ENCODE measurements at regions not wholly inside any gene's neighbourhood (a gene's known extent, or its start where the extent isn't known, plus 50 kb on each side); places are given as distances from the start of the nearest gene placed in this dataset.

GRCh38 chr16:87017371-87018012 lies 299.7 kb downstream of the C16orf95 start:
- no peaks in the 10 kb centered on the region for H3K36me3 ChIP-seq (ENCODE audit: control insufficient read depth in 4 of 4, insufficient read depth in 3 of 4, low read depth in 1 of 4, low read length in 3 of 4)
- WGBS = 57% methylated on average over 9 of the region's 9 CpGs
- peaks cover 0 to 10% (median 3%) of the 10 kb centered on the region in 4 donors for H3K27me3 ChIP-seq (ENCODE audit: control insufficient read depth in 4 of 4, insufficient read depth in 4 of 4, low read length in 3 of 4)
- H3K4me3 ChIP-seq (ENCODE audit: low read depth in 1 of 3, low read length in 3 of 3) = no peak overlapping the region
- H3K9me3 ChIP-seq (ENCODE audit: control insufficient read depth in 4 of 4, low read length in 3 of 4) = no peaks in the 10 kb centered on the region
- H3K9ac ChIP-seq (ENCODE audit: low read depth in 1 of 2, low read length in 2 of 2) = no peak overlapping the region
- DNase-seq (ENCODE audit: low spot score) = no peak
- no peaks in the 10 kb centered on the region for H3K4me1 ChIP-seq (ENCODE audit: control insufficient read depth in 4 of 4, insufficient read depth in 4 of 4, low read length in 3 of 4)
- no peak overlapping the region for H3K27ac ChIP-seq (ENCODE audit: low read depth in 1 of 2, low read length in 2 of 2)
- TF ChIP-seq NR2F2 (IDR thresholded peaks at IDR 0.05) = no peak
- TF ChIP-seq, protein P1, sequence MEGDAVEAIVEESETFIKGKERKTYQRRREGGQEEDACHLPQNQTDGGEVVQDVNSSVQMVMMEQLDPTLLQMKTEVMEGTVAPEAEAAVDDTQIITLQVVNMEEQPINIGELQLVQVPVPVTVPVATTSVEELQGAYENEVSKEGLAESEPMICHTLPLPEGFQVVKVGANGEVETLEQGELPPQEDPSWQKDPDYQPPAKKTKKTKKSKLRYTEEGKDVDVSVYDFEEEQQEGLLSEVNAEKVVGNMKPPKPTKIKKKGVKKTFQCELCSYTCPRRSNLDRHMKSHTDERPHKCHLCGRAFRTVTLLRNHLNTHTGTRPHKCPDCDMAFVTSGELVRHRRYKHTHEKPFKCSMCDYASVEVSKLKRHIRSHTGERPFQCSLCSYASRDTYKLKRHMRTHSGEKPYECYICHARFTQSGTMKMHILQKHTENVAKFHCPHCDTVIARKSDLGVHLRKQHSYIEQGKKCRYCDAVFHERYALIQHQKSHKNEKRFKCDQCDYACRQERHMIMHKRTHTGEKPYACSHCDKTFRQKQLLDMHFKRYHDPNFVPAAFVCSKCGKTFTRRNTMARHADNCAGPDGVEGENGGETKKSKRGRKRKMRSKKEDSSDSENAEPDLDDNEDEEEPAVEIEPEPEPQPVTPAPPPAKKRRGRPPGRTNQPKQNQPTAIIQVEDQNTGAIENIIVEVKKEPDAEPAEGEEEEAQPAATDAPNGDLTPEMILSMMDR (IDR thresholded peaks at IDR 0.05; ENCODE audit: low read depth, low read length, missing input control) = no peak

DNA sequence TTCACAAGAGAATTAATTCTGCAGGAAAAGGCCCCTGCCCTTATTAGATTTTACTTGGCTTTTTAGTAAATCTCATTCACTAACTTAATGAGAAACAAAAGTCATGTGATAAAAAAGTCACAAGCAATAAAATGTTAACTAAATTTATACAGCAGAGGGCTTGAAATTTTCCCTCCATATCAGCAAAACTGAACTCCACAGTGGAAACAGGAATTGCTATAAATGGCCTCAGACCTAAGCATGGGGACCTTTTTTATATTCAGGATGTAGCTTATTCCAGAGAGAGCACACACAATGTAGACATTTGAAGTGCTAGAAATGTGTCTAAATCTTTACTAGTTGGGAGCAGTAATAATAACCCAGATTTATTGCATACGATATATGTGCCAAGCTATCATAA lies 291.5 kb downstream of the C16orf95 start:
- WGBS = 91% methylated on average over 1 of the region's 1 CpG
- no peaks in the 10 kb centered on the region for H3K4me1 ChIP-seq (ENCODE audit: control insufficient read depth in 4 of 4, insufficient read depth in 4 of 4, low read length in 3 of 4)
- H3K4me3 ChIP-seq (ENCODE audit: low read depth in 1 of 3, low read length in 3 of 3) = no peak overlapping the region
- H3K9me3 ChIP-seq (ENCODE audit: control insufficient read depth in 4 of 4, low read length in 3 of 4) = no peaks in the 10 kb centered on the region
- no peak for DNase-seq (ENCODE audit: low spot score)
- H3K36me3 ChIP-seq (ENCODE audit: control insufficient read depth in 4 of 4, insufficient read depth in 3 of 4, low read depth in 1 of 4, low read length in 3 of 4) = no peaks in the 10 kb centered on the region
- peaks cover 0 to 1% (median 0%) of the 10 kb centered on the region in 4 donors for H3K27me3 ChIP-seq (ENCODE audit: control insufficient read depth in 4 of 4, insufficient read depth in 4 of 4, low read length in 3 of 4)
- H3K27ac ChIP-seq (ENCODE audit: low read depth in 1 of 2, low read length in 2 of 2) = no peak overlapping the region
- H3K9ac ChIP-seq (ENCODE audit: low read depth in 1 of 2, low read length in 2 of 2) = no peak overlapping the region
- no peak for TF ChIP-seq TAF1 (conservative IDR thresholded peaks at IDR 0.05)
- TF ChIP-seq HNF4G (IDR thresholded peaks at IDR 0.05) = no peak
- no peak for TF ChIP-seq FOXA1 (IDR thresholded peaks at IDR 0.05)
- no peak for TF ChIP-seq EGR1 (IDR thresholded peaks at IDR 0.05; ENCODE audit: low read depth in 2 of 2)
- TF ChIP-seq GABPA (IDR thresholded peaks at IDR 0.05 in 1 of 2, conservative IDR thresholded peaks at IDR 0.05 in 1 of 2) = no peak
- TF ChIP-seq RXRA (IDR thresholded peaks at IDR 0.05) = no peak
- TF ChIP-seq, protein P2, sequence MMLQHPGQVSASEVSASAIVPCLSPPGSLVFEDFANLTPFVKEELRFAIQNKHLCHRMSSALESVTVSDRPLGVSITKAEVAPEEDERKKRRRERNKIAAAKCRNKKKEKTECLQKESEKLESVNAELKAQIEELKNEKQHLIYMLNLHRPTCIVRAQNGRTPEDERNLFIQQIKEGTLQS (IDR thresholded peaks at IDR 0.05) = no peak
- TF ChIP-seq ZBTB33 (IDR thresholded peaks at IDR 0.05) = no peak
- TF ChIP-seq NR2F2 (IDR thresholded peaks at IDR 0.05) = no peak
- TF ChIP-seq HNF4A (conservative IDR thresholded peaks at IDR 0.05) = no peak
- no peak for TF ChIP-seq MAX (IDR thresholded peaks at IDR 0.05)
- no peak for TF ChIP-seq RAD21 (IDR thresholded peaks at IDR 0.05)
- no peak for TF ChIP-seq YY1 (IDR thresholded peaks at IDR 0.05)

All from liver (tissue), 8 donors.